Keratinocyte (primary cell): ENCODE measurements at regions not wholly inside any gene's neighbourhood (a gene's known extent, or its start where the extent isn't known, plus 50 kb on each side); places are given as distances from the start of the nearest gene placed in this dataset.

Experiments used
- DNase-seq: peaks from one replicate; pipeline ENCODE4 v3.0.0-alpha.2; 2011; ENCODE audit warnings: low read depth, missing footprints, low spot score
- FAIRE-seq: peaks from 2 replicates; lab custom pipeline; 2011; peaks lifted over from hg19 to GRCh38; lab: Jason Lieb, UNC
- H2AFZ ChIP-seq: 2 replicates; pipeline ENCODE4 v1.6.0; 2012; ENCODE audit warnings: low read length, control low read depth, inconsistent platforms; ENCODE audit not compliant: control insufficient read depth
- H3K27ac ChIP-seq: 2 replicates; pipeline ENCODE4 v1.5.1; 2011; ENCODE audit warnings: low read length; ENCODE audit not compliant: control insufficient read depth, insufficient read depth
- H3K27me3 ChIP-seq: 3 replicates; pipeline ENCODE4 v1.6.0; 2011; ENCODE audit warnings: low read length; ENCODE audit not compliant: control insufficient read depth, insufficient read depth; ENCODE audit errors: extremely low read depth
- H3K36me3 ChIP-seq, 2 experiments: 2 replicates in 1 of 2; 3 replicates in 1 of 2; pipeline ENCODE4 v1.5.1; 2011; ENCODE audit warnings: low read length in 2 of 2, mild to moderate bottlenecking in 1 of 2; ENCODE audit not compliant: control insufficient read depth in 2 of 2, insufficient read depth in 2 of 2; ENCODE audit errors: extremely low read depth in 1 of 2
- H3K4me1 ChIP-seq: 3 replicates; pipeline ENCODE4 v1.5.1; 2011; ENCODE audit warnings: low read length; ENCODE audit not compliant: control insufficient read depth, insufficient read depth; ENCODE audit errors: extremely low read depth
- H3K4me2 ChIP-seq: 3 replicates; pipeline ENCODE4 v1.6.0; 2011; ENCODE audit warnings: low read depth, low read length; ENCODE audit not compliant: control insufficient read depth, insufficient read depth; ENCODE audit errors: extremely low read depth
- H3K4me3 ChIP-seq, 3 experiments: fragments of 200-600 bp in 1 of 3; sonication (generic) in 1 of 3; 2 replicates in 2 of 3; 3 replicates in 1 of 3; pipeline ENCODE4 v1.5.1; 2011 to 2016; ENCODE audit warnings: low read length in 3 of 3, mild to moderate bottlenecking in 3 of 3, control low read depth in 2 of 3, inconsistent platforms in 1 of 3, low read depth in 1 of 3, mixed read lengths in 1 of 3, mixed run types in 1 of 3, moderate library complexity in 1 of 3; ENCODE audit not compliant: control insufficient read depth in 2 of 3, insufficient read depth in 2 of 3; ENCODE audit errors: extremely low read depth in 1 of 3
- H3K79me2 ChIP-seq: 2 replicates; pipeline ENCODE4 v1.6.0; 2012; ENCODE audit warnings: low read length; ENCODE audit not compliant: control insufficient read depth, insufficient read depth
- H3K9ac ChIP-seq: 3 replicates; pipeline ENCODE4 v1.6.0; 2011; ENCODE audit warnings: low read length; ENCODE audit not compliant: control insufficient read depth, insufficient read depth; ENCODE audit errors: extremely low read depth
- H3K9me1 ChIP-seq: 3 replicates; pipeline ENCODE4 v1.6.0; 2011; ENCODE audit warnings: low read length; ENCODE audit not compliant: control insufficient read depth, insufficient read depth; ENCODE audit errors: extremely low read depth
- H3K9me3 ChIP-seq: 2 replicates; pipeline ENCODE4 v1.5.1; 2012; ENCODE audit warnings: low read depth, low read length; ENCODE audit not compliant: control insufficient read depth
- H4K20me1 ChIP-seq: 3 replicates; pipeline ENCODE4 v1.6.0; 2011; ENCODE audit warnings: low read length; ENCODE audit not compliant: control insufficient read depth, insufficient read depth; ENCODE audit errors: extremely low read depth
- EZH2 ChIP-seq: IDR thresholded peaks from one replicate; pipeline ENCODE4 v1.6.1; 2012; ENCODE audit warnings: inconsistent platforms, mild to moderate bottlenecking, low read length, moderate library complexity
- dilution Hi-C: fragments of 300-500 bp; cut with MboI; formaldehyde crosslinking; loops from one replicate; pipeline ENCODE4 v1.7.0; 2020; ENCODE audit warnings: low sequenced_read_pairs; ENCODE audit not compliant: extremely low pct_ligation_motif_present
- TF ChIP-seq, protein P1 (sequence below), 3 experiments: IDR thresholded peaks in 1 of 3; conservative IDR thresholded peaks in 1 of 3; optimal IDR thresholded peaks in 1 of 3; 2 replicates in 2 of 3; 3 replicates in 1 of 3; pipeline versions ENCODE3 to v1.5.1; 2011; ENCODE audit warnings: low read length in 3 of 3, mild to moderate bottlenecking in 3 of 3, moderate library complexity in 2 of 3, control low read depth in 1 of 3, inconsistent platforms in 1 of 3; ENCODE audit not compliant: insufficient read depth in 2 of 3; ENCODE audit errors: extremely low read depth in 1 of 3

- dilution Hi-C loops: no loop called here
- FAIRE-seq: no peak
These were observed 120.1 kb upstream of the GPM6A start for GRCh38 chr4:175932116-175932515.

DNA sequence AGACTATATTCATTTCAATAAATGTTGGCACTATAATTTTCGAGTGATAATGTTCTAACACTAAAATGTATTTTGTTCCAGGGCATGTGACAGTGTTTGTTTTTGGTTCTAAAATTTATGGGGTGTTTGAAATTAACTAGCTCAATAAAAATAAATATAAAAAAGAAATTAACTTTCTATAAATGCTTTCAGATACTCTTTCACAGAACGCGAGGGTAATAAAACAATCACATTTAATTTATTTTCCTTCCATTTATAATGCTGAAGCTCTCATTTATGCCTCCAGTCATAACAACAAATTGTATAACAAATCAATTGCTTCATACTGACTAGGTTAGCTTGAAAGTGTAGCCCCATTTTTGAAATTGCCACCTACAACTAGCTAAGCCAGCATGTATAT lies 122.4 kb upstream of the GPM6A start:
- dilution Hi-C loops: no loop called here
- Histone ChIP-seq H3K9me3 (no peaks in the 10 kb centered on the region), H3K4me3 (no peak overlapping the region), H3K36me3 (no peaks in the 10 kb centered on the region), H2AFZ (no peak overlapping the region), H3K27ac (no peak overlapping the region), H3K9ac (no peak overlapping the region), H3K79me2 (no peaks in the 10 kb centered on the region), H3K27me3 (no peaks in the 10 kb centered on the region), H3K4me1 (peaks cover 4% of the 10 kb centered on the region), H3K4me2 (no peak overlapping the region), H4K20me1 (no peaks in the 10 kb centered on the region), H3K9me1 (no peaks in the 10 kb centered on the region)
- TF ChIP-seq, protein P1, sequence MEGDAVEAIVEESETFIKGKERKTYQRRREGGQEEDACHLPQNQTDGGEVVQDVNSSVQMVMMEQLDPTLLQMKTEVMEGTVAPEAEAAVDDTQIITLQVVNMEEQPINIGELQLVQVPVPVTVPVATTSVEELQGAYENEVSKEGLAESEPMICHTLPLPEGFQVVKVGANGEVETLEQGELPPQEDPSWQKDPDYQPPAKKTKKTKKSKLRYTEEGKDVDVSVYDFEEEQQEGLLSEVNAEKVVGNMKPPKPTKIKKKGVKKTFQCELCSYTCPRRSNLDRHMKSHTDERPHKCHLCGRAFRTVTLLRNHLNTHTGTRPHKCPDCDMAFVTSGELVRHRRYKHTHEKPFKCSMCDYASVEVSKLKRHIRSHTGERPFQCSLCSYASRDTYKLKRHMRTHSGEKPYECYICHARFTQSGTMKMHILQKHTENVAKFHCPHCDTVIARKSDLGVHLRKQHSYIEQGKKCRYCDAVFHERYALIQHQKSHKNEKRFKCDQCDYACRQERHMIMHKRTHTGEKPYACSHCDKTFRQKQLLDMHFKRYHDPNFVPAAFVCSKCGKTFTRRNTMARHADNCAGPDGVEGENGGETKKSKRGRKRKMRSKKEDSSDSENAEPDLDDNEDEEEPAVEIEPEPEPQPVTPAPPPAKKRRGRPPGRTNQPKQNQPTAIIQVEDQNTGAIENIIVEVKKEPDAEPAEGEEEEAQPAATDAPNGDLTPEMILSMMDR (optimal IDR thresholded peaks at IDR 0.05 in 1 of 3, IDR thresholded peaks at IDR 0.05 in 1 of 3, conservative IDR thresholded peaks at IDR 0.05 in 1 of 3; ENCODE audit: extremely low read depth in 1 of 3, insufficient read depth in 2 of 3, low read length in 3 of 3): no peak
- TF ChIP-seq EZH2: no peak
- DNase-seq: no peak
- no peak for FAIRE-seq

More at GRCh38 chr4:175932116-175932515, 120.1 kb upstream of the GPM6A start:
- Histone ChIP-seq H3K9ac (no peak overlapping the region), H3K27me3 (no peaks in the 10 kb centered on the region), H3K79me2 (no peaks in the 10 kb centered on the region), H3K4me1 (peaks cover 4% of the 10 kb centered on the region), H3K4me3 (no peak overlapping the region), H3K27ac (no peak overlapping the region), H3K36me3 (no peaks in the 10 kb centered on the region), H3K9me3 (no peaks in the 10 kb centered on the region), H3K4me2 (no peak overlapping the region), H2AFZ (no peak overlapping the region), H4K20me1 (no peaks in the 10 kb centered on the region), H3K9me1 (no peaks in the 10 kb centered on the region)
- no peak for DNase-seq
- TF ChIP-seq, protein P1 (optimal IDR thresholded peaks at IDR 0.05 in 1 of 3, IDR thresholded peaks at IDR 0.05 in 1 of 3, conservative IDR thresholded peaks at IDR 0.05 in 1 of 3; ENCODE audit: extremely low read depth in 1 of 3, insufficient read depth in 2 of 3, low read length in 3 of 3): no peak
- TF ChIP-seq EZH2: no peak
